ENCODE measurements at regions not wholly inside any gene's neighbourhood (a gene's known extent, or its start where the extent isn't known, plus 50 kb on each side); places are given as distances from the start of the nearest gene placed in this dataset.

GRCh38 chr17:34782271-34782670 is 179.0 kb downstream of the CCT6B start:
- TF ChIP-seq CTCF (IDR thresholded peaks at IDR 0.05) (no peak), POLR2A (IDR thresholded peaks at IDR 0.05) (no peak)

All from thyroid gland (tissue), 4 donors.